GM18502 (cell line): ENCODE measurements at regions not wholly inside any gene's neighbourhood (a gene's known extent, or its start where the extent isn't known, plus 50 kb on each side); places are given as distances from the start of the nearest gene placed in this dataset.

ENCODE experiments used
- ATAC-seq: cut with Tn5 transposase; IDR thresholded peaks from one replicate; pipeline ENCODE4 v1.9.1; 2021; ENCODE audit warnings: mild to moderate bottlenecking; ENCODE audit not compliant: unreplicated experiment, poor library complexity

DNA sequence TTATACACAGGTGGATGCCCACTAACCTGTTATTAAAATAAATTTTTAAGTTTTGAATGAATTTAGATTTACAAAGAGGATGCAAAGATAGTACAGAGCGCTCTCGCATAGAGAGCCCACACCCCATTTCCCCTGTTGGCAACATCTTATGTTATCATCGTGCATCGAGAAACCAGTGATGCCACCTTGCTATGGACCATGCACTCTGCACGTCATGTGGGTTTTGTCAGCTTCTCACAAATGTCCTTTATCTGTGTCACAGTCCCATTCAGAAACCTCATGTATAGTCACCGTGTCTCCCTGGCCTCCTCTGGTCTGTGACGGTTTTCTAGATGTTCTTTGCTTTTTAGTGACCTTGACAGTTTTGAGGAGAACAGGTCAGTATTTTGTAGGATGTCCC lies 60.0 kb downstream of the ING1 start:
- ATAC-seq: no peak

DNA sequence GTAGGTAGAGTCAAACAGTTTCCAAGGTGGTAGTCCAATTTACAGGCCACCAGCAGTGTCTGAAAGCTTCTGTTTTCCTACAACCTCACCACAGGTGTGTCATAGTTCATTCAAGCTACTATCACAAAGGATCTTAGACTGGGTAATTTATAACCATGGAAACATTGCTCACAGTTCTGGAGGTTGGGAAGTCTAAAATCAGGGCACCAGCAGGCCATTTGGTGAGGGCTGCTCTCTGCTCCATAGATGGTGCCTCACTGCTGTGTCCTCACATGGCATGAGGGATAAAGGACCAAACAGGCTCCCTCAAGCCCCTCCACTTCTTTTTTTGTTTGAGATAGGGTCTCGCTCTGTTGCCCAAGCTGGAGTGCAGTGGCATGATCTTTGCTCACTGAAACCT lies 60.6 kb downstream of the ING1 start:
- ATAC-seq: no peak

DNA sequence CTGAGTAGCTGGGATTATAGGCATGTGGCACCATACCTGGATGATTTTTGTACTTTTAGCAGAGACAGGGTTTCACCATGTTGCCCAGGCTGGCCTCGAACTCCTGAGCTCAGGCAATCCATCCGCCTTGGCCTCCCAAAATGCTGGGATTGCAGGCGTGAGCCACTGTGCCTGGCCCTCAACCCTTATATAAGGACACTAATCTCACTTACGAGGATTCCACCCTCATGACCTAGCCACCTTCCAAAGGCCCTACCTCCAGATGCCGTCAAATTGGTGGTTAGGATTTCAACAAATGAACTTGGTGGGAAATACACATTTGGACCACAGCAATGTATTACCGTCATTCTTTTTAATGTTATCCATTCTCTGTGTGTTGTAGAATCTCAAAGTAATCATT lies 61.0 kb downstream of the ING1 start:
- no peak for ATAC-seq

DNA sequence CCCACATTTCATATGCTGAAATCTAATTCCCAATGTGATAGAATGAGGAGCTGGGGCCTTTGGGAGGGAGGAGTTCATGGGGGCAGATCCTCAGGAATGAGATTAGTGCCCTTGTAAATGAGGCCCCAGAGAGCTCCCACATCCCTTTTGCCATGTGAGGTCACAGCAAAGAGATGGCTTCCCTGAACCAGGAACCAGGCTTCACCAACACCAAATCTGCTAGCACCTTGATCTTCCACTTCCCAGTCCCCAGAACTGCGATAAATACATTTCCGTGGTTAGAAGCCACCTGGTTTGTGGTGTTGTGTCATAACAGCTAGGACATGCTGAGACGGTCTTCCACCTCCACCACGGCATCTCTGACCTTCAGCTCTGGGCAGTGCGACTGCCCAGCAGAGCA lies 62.1 kb downstream of the ING1 start:
- ATAC-seq: no peak

DNA sequence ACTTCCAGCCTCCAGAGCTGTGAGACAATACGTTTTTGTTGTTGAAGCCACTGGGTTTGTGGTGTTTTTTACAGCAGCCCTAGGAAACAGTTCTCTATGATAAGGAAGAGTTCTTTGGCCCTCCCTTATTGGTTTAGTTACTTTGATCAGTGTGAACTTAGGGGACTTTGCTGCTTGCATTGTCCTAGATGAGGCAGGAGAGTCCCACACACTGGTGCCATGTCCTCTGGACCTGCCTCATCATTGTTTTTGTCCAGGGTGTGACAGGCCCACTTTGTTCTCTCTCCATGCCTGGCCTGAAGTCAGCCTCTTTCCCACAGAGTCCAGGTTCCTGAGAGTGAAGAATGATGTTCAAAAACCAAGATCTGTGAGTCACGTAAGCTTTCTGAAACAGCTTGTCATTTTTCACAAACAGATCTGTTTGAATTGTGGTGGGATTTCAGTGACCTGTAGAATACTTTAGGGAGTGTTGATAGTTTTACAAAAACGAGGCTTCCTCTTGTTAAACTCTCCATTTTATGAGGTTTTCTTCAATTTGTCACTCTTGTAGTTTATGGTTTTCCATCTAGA lies 63.8 kb downstream of the ING1 start:
- no peak for ATAC-seq

DNA sequence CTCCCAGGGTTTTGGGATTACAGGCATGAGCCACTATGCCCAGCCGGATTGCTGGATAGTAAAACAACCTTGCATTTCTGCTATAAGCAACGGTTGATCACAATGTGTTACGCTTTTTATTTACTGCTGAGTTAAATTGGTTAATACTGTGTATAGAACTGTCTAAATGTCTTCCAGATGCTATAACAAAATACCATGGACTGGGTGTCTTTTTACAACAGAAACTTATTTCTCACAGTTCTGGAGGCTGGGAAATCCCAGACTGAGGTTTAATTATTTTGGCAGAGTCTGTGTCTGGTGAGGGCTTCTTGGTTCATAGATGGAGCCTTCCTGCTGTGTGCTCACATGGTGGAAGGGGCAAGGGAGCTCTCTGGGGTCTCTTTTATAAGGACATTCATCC lies 65.5 kb downstream of the ING1 start:
- ATAC-seq: no peak

DNA sequence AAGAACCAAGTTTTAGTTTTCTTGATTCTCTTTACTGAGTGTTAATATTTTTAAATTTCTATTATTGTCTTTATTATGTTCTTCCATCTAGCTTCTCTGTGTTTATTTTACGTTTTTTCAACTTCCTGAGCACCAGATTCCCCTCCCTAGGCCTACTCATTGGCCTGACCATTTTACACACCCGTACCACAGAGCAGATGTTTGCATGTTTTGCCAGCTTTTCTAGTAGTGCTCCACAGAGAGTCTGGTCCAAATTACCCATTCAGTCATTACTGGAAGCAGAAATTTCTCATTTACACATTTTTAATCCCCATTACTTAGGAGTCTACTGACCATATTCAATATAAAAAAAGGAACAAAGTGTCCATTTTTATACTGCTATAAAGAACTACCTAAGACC lies 66.9 kb downstream of the ING1 start:
- ATAC-seq: no peak

DNA sequence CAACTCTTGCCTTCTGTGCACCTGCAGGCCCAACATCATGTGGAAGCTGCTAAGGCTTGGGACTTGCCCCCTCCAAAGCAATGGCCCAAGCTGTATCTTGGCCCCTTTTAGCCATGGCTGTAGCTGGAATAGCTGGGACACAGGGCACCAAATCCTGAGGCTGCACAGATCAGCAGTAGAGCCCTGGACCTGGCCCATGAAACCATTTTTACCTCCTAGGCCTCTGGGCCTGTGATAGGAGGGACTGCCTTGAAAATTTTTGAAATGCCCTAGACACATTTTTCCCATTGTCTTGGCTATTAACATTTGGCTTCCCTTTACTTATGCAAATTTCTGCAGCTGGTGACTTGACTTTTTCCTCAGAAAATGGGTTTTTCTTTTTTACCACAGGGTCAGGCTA lies 68.7 kb downstream of the ING1 start:
- no peak for ATAC-seq

DNA sequence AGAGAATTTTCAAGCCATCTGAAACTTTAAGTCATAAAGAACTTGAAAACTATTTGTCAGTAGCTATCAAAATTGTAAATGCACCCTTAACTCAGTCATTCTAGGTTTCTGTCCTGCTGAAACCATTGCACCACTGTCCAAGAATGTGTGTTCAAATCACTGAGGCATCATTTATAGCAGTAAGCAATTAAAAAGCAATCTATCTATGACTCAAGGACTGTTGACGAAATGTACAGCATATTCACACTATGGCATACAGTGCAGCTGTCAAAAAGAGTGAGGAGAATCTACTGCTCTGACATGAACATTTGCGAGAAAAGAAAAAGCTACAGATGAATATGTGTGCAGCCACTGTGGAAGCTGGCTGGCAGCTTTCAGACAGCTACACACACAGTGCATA lies 71.2 kb downstream of the ING1 start:
- ATAC-seq: no peak

DNA sequence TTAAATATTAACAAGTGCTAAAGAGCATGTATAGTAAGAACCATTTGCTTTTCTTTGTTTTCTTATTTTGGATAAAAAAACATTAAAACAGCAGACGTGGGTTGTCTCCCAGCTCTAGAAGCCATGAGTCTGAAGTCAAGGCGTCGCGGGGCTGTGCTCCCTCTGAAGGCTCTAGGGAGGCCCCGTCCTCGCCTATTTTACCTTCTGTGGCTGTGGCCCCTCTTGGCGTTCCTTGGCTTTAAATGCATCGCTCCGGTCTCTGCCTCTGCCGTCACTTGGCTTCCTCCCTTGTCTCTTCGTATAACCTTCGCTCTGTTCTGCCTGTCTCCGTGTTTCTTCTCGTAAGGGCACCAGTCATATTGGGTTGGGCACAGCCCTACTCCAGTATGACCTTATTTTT lies 75.3 kb downstream of the ING1 start:
- no peak for ATAC-seq

DNA sequence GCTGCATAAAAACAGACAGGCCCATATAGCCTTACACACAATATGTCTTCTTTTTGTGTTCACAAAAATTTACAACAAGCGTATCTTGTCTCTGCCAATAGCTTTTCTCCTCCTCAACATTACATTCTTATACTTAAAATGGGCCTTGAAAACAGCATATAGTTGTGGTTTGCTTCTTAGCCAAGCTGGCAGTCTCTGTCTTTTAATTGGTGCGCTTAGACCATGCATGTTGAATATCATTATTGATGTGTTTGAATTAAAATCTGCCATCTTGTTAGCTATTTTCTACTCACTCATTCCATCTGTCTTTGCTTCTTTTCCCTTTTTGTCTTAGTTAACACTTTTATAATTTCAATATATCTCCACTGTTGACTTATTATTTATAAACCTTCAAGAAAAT lies 76.4 kb downstream of the ING1 start:
- no peak for ATAC-seq

DNA sequence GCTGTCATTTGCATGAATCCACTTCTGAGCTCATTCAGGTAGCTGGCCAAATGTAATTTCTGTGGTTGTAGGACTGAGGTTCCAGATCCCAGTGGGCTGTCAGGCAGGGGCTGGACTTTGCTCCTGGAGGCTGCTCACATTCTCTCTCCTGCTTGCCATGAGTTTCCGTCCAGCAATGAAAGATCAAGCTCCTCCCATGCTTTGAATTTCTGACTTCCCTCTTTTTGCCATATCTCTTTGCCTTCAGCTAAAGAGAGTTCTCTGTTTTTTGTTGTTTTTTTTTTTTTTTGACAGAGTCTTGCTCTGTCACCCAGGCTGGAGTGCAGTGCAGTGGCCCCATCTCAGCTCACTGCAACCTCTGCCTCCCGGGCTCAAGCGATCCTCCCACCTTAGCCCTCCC lies 76.9 kb downstream of the ING1 start:
- no peak for ATAC-seq

DNA sequence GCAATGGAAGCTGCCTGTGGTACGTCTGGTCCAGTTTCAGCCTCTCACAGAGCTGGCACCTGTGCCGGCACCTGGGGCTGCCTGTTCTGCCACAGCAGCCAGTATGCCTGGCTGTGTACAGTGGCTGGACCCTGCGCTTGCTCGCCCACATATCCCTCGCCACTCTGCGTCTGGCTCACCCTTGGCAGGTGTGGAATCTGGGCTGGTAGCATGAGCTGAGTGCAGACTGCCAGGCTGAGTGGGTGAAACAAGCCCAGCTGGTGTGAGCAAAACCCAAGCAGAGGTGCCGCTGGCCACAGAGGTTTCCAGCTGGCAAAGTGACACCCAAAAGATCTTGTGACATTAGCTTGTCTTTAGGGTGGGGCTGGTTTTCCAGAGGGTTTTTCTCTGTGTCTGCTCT lies 80.7 kb downstream of the ING1 start:
- ATAC-seq: no peak

DNA sequence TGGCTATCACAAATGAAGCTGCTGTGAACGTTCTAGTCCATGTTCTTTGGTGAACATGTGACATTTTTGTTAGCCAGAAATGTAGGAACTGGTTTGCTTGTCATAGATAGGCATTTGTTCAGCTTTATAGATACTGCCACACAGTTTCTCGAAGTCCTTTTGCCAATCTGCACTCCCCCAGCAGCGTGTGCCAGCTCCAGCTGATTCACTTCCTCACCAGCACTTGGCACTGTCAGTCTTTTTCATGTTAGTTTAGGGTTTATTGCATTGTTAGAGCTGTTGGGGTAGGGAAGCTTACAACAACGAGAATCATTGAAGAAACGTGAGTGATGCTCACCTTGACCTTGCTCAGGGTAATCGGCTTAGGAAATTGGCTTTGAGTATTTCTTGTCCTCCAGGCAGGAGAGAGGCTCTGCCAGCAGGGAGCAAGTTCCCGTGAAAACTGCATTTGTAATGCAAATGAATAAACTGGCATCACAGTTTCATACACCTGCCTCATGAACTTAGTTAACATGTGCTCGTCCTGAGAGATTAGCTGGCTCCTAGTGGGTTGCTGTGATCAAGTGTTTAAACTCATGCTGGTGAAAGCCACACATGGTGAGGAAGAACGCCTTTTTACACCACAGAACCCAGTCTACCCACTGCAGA lies 83.9 kb downstream of the ING1 start:
- ATAC-seq: no peak

DNA sequence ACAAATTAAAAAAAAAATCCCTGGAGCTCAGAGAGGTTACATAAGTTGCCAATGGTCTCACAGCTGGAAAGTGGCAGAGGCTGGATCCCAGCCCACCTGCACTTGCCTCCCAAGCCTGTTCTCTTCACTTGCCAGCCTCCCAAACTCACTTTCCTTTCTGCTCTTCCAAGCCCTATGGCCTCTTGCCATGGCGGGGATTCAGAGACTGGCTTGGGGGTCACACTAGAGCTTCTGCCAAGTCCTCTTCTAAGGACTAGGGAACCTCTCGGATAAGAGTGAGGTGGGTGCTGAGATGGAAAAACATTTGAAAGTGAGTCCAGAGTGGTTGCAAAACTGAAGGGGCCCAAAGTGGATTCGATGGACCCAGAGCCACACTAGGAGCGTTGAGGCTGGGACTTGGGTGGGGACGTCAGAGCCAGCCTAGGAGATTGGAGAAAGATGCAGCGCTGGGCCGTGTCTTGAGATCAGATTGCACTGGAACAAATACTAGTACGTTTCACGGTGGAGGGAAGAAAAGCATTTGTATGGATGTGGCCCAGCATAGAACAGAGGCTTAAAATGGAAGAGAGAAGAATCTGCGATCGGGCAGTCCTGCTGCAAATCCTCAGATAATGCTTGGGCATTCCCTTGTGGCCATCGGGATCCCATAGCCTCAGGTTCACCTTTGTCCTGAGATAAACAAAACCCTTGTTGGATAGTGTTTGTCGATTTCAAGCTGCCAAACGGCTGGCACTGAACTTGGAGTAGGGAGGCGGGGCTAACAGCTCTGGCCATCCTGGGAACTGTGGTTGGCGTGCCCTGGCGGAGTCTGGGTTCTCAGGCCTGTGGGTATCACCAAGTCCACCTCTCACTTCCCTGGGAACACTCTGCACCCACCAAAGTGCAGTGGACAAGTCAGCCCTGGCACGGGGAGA lies 84.8 kb downstream of the ING1 start:
- ATAC-seq: no peak

DNA sequence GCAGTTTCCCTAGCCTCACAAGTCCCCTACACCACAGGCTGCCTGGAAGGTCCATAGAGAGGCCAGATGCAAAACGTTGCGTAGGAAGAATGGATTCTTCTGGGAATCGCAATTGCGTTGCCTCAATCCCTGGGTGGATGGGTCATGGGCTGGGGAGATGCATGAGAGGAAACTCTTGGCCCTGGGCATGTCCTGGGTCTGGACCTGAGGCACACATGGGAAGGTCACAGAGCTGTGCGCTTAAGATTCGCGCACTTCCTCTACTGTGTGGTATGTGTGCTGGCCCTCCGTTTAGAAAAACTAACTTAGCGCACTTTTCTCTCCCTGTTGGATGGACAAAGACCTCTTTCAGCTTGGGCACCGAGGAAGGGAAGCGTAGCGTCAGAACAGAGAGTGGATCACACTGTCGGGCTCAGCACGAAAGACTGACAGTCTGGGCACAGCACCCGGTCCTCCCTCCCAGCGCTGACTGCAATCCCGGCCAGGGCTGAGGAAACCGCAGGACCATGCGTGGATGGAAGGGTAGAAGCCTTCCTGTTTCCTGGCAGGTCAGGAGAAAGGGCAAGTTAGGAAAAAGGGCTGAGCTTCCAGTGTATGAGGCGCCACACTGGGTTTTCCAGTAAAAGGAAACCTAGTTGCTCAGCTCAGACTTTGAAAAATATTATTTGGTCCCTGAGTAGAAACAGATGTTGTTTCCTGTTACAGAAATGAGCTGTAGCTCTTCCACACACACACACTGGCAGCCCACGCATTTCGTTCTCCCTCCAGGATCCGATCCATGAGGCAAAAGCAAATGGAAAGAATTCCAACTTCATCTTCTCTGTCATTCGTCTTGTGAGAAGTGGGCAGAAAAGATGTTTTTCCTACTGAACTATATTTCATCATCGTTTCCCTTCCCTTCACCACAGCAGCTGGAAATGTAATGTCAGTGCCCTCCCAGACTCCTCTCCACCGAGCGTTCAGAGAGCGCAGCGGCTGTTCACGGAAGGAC lies 86.0 kb downstream of the ING1 start:
- no peak for ATAC-seq

DNA sequence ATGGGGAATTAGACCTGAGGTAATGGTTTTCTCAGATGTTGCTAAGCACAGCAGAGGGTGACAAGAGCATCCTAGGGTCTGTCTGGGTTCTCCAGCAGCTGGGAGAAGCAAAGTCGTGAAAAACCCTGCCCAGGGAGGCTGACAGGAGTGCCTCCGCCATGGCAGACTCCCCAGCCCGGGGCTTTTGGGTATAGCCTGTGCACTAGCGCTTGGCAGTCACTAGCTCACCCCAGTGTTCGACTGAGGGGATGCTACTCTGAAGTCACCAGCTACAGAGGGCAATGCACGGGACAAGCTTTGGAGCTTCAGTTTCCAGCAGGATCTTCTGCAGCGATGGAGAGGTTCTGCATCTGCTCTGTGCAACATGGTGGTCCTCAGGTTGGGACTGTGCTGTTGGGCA lies 87.5 kb downstream of the ING1 start:
- no peak for ATAC-seq

DNA sequence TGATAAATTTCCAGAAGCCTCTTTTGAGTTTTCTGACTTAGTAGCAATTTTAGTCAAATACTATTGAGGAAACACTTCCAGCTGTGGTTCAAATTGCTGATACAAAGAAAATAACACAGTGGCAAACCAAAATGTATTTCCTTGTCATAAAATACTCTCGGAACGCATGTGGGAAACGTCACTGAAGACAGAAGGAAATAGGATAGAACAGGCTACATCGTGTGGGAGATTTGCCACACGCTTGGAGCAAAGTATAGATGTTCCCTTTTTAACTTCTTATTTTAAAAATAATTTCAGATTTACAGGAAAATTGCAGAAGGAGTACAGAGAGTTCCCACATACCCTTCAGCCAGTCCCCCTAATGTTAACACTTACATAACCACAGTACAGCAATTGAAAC lies 88.8 kb downstream of the ING1 start:
- ATAC-seq: no peak

DNA sequence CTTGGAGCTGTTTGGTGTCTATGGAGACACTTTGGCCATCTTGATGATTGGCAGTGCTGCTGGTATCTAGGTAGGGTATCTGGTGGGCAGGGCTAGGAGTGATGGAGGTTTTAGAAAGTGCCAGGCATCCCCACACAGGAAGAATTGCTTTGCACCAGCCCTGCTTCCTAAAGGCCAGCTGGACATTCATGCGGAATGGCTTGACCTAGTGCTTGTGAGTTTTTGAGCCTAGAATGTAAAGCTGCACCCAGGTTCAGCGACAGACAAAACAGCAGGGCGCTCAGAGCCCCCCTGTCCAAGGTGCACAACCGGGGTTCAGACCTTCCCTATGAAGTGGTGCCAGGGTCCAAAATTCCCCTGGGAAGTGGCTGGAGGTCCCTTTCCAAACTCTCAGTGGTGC lies 93.1 kb downstream of the ING1 start:
- no peak for ATAC-seq

DNA sequence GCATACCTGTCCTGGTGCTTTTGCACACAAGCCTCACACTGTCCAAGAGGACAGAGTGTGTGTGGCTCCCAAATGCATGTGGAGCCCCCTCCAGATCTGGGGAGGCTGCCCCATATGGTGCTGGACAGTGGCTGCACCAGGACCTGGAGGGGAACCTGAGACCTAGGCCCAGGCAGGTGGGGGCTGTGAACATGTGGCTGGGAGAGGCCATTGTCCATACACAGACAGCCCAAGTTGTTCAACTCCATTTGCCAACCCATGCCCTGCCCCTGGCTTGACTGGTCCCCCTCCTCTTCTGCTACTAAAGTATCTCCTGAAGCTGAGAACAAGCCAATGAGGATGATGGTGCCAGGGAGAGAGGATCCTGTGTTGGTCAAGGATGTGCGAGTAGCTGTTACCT lies 94.0 kb downstream of the ING1 start:
- no peak for ATAC-seq

DNA sequence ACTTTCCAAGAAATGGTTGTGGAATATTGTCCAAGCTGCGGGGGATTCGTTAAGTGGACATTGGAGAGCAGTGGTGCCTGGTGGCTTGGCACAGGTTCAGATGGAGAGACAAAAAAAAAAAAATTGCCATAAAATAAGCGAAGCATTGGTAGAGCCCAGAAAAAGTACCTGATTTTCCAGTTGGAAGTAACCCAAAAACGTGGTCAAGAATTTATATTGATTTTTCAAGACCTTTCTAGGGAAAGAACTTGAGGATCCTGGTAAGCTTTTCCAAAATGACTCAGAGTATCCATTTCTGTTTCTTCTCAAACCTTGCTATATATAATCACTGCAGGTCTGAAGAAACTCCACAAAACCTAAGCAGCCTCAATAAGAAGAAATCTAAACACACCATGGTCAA lies 94.6 kb downstream of the ING1 start:
- ATAC-seq: no peak
